H1 (cell line): ENCODE measurements at regions not wholly inside any gene's neighbourhood (a gene's known extent, or its start where the extent isn't known, plus 50 kb on each side); places are given as distances from the start of the nearest gene placed in this dataset.

Experiments
- CTCF ChIA-PET: fragments of 300-600 bp; sonication (Branson Sonifier 250); formaldehyde crosslinking; loops from one replicate; lab custom pipeline; 2021; ENCODE audit not compliant: partially characterized antibody; lab: Charles Lee
- POLR2A ChIA-PET: fragments of 300-600 bp; sonication (Branson Sonifier 250); formaldehyde crosslinking; loops from one replicate; lab custom pipeline; 2021; ENCODE audit warnings: inconsistent platforms; ENCODE audit not compliant: partially characterized antibody; lab: Charles Lee
- DNase-seq, 2 experiments: peaks; one replicate each; pipeline versions ENCODE4 v3.0.0 to v3.0.0-alpha.2; 2010 to 2022; ENCODE audit warnings: low spot score in 2 of 2, low read depth in 1 of 2, mixed read lengths in 1 of 2
- FAIRE-seq: peaks from 2 replicates; lab custom pipeline; 2011; peaks lifted over from hg19 to GRCh38; lab: Jason Lieb, UNC
- H2AFZ ChIP-seq: 2 replicates; pipeline ENCODE4 v1.8.1; 2012; ENCODE audit warnings: low read length, inconsistent platforms
- H2AK5ac ChIP-seq: 2 replicates; pipeline ENCODE4 v1.6.1; 2013; ENCODE audit warnings: low read depth, low read length
- H2BK120ac ChIP-seq: replicated peaks from 2 replicates; pipeline ENCODE3; 2013; ENCODE audit warnings: low read depth, low read length, inconsistent platforms
- H2BK12ac ChIP-seq: 2 replicates; pipeline ENCODE4 v1.6.1; 2013; ENCODE audit warnings: low read depth, low read length
- H2BK15ac ChIP-seq: 2 replicates; pipeline ENCODE4 v1.6.1; 2013; ENCODE audit warnings: low read length
- H2BK20ac ChIP-seq: 2 replicates; pipeline ENCODE4 v1.6.1; 2013; ENCODE audit warnings: low read length
- H2BK5ac ChIP-seq: 2 replicates; pipeline ENCODE4 v1.6.1; 2013; ENCODE audit warnings: low read depth, low read length
- H3K14ac ChIP-seq: 2 replicates; pipeline ENCODE4 v1.6.1; 2013; ENCODE audit warnings: inconsistent platforms; ENCODE audit not compliant: insufficient read length
- H3K18ac ChIP-seq: 2 replicates; pipeline ENCODE4 v1.6.1; 2013; ENCODE audit warnings: low read length; ENCODE audit errors: extremely low read depth
- H3K23ac ChIP-seq: 2 replicates; pipeline ENCODE4 v1.6.1; 2013; ENCODE audit warnings: inconsistent platforms; ENCODE audit not compliant: insufficient read length
- H3K23me2 ChIP-seq: 2 replicates; pipeline ENCODE4 v1.6.1; 2013; ENCODE audit warnings: low read depth, low read length
- H3K27ac ChIP-seq: 2 replicates; pipeline ENCODE4 v1.6.1; 2011; ENCODE audit warnings: low read depth, low read length, inconsistent platforms
- H3K27me3 ChIP-seq, 4 experiments: replicated peaks in 1 of 4; 1 replicate in 1 of 4; 2 replicates in 3 of 4; pipeline versions ENCODE4 v1.6.1 to v1.8.1; 2011 to 2013; ENCODE audit warnings: low read length in 3 of 4, mild to moderate bottlenecking in 3 of 4, inconsistent platforms in 2 of 4, mixed read lengths in 2 of 4, moderate library complexity in 1 of 4; ENCODE audit not compliant: control insufficient read depth in 3 of 4, insufficient read depth in 3 of 4; ENCODE audit errors: extremely low read depth in 1 of 4
- H3K36me3 ChIP-seq, 4 experiments: 2 replicates each; pipeline versions ENCODE4 v1.6.1 to v1.8.1; 2011 to 2013; ENCODE audit warnings: mild to moderate bottlenecking in 4 of 4, low read length in 3 of 4, moderate library complexity in 2 of 4, control low read depth in 1 of 4, inconsistent platforms in 1 of 4; ENCODE audit not compliant: insufficient read depth in 4 of 4, control insufficient read depth in 2 of 4
- H3K4ac ChIP-seq: replicated peaks from 2 replicates; pipeline ENCODE3; 2013; ENCODE audit warnings: low read length, low read depth, mixed read lengths, inconsistent platforms; ENCODE audit not compliant: insufficient read length
- H3K4me1 ChIP-seq, 4 experiments: replicated peaks in 1 of 4; 1 replicate in 1 of 4; 2 replicates in 3 of 4; pipeline versions ENCODE4 v1.6.1 to v1.8.1; 2011 to 2013; ENCODE audit warnings: low read length in 3 of 4, inconsistent platforms in 2 of 4, mixed read lengths in 1 of 4; ENCODE audit not compliant: insufficient read depth in 4 of 4, control insufficient read depth in 3 of 4
- H3K4me2 ChIP-seq, 2 experiments: 2 replicates each; pipeline versions ENCODE4 v1.6.1 to v1.8.1; 2011 to 2013; ENCODE audit warnings: low read depth in 2 of 2, low read length in 2 of 2, control low read depth in 1 of 2, inconsistent platforms in 1 of 2, mild to moderate bottlenecking in 1 of 2; ENCODE audit not compliant: insufficient read depth in 1 of 2
- H3K4me3 ChIP-seq, 4 experiments: fragments of 200-600, 300-600 bp in 1 of 4; sonication (generic), shearing (Covaris generic), sonication (Bioruptor Twin) in 1 of 4; 2 replicates each; pipeline versions ENCODE4 v1.5.1 to v1.8.1; 2011 to 2016; ENCODE audit warnings: low read length in 4 of 4, low read depth in 3 of 4, control low read depth in 2 of 4, inconsistent platforms in 2 of 4, mild to moderate bottlenecking in 2 of 4, mixed read lengths in 1 of 4, moderate library complexity in 1 of 4; ENCODE audit not compliant: insufficient read depth in 2 of 4; ENCODE audit errors: extremely low read depth in 1 of 4
- H3K56ac ChIP-seq: replicated peaks from 2 replicates; pipeline ENCODE3; 2013; ENCODE audit warnings: low read depth, mild to moderate bottlenecking, mixed read lengths, low read length, inconsistent platforms; ENCODE audit not compliant: insufficient read length
- H3K79me1 ChIP-seq: 2 replicates; pipeline ENCODE4 v1.6.1; 2013; ENCODE audit warnings: low read depth, low read length, control low read depth
- H3K79me2 ChIP-seq, 2 experiments: 2 replicates each; pipeline versions ENCODE4 v1.6.1 to v1.8.1; 2012 to 2013; ENCODE audit warnings: low read length in 2 of 2, mild to moderate bottlenecking in 2 of 2, inconsistent platforms in 1 of 2; ENCODE audit not compliant: insufficient read depth in 2 of 2, control insufficient read depth in 1 of 2
- H3K9ac ChIP-seq, 4 experiments: replicated peaks in 1 of 4; 1 replicate in 1 of 4; 2 replicates in 3 of 4; pipeline versions ENCODE4 v1.6.1 to v1.8.1; 2011 to 2013; ENCODE audit warnings: low read depth in 3 of 4, low read length in 3 of 4, control low read depth in 2 of 4, mild to moderate bottlenecking in 2 of 4, moderate library complexity in 2 of 4, inconsistent platforms in 1 of 4; ENCODE audit errors: extremely low read depth in 1 of 4
- H3K9me3 ChIP-seq, 2 experiments: 2 replicates each; pipeline versions ENCODE4 v1.6.1 to v1.8.1; 2012 to 2013; ENCODE audit warnings: mild to moderate bottlenecking in 2 of 2, moderate library complexity in 2 of 2, control low read depth in 1 of 2, inconsistent platforms in 1 of 2, low read depth in 1 of 2, low read length in 1 of 2, mixed read lengths in 1 of 2; ENCODE audit not compliant: insufficient read depth in 2 of 2
- H4K20me1 ChIP-seq, 2 experiments: replicated peaks in 1 of 2; 2 replicates each; pipeline versions ENCODE3 to v1.8.1; 2011 to 2013; ENCODE audit warnings: inconsistent platforms in 2 of 2, low read length in 2 of 2, mild to moderate bottlenecking in 1 of 2; ENCODE audit not compliant: insufficient read depth in 2 of 2, control insufficient read depth in 1 of 2
- H4K5ac ChIP-seq: 2 replicates; pipeline ENCODE4 v1.6.1; 2013; ENCODE audit warnings: low read length, low read depth, mixed read lengths, inconsistent platforms; ENCODE audit not compliant: insufficient read length
- H4K8ac ChIP-seq: 2 replicates; pipeline ENCODE4 v1.8.0; 2013; ENCODE audit warnings: mild to moderate bottlenecking, moderate library complexity, low read length, inconsistent platforms; ENCODE audit not compliant: insufficient read depth; ENCODE audit errors: extremely low read depth
- H4K91ac ChIP-seq: replicated peaks from 2 replicates; pipeline ENCODE3; 2013; ENCODE audit warnings: low read length, mixed read lengths, inconsistent platforms; ENCODE audit not compliant: insufficient read length
- ATF2 ChIP-seq: IDR thresholded peaks from 2 replicates; pipeline ENCODE4 v1.6.1; 2012; ENCODE audit warnings: low read length, inconsistent platforms
- CEBPB ChIP-seq: IDR thresholded peaks from 2 replicates; pipeline ENCODE4 v1.6.1; 2012; ENCODE audit warnings: low read depth, low read length
- CREB1 ChIP-seq: IDR thresholded peaks from 2 replicates; pipeline ENCODE4 v1.6.1; 2012; ENCODE audit warnings: inconsistent platforms
- EGR1 ChIP-seq: IDR thresholded peaks from 2 replicates; pipeline ENCODE4 v1.6.1; 2011; ENCODE audit warnings: low read depth, low read length, borderline replicate concordance
- GTF2F1 ChIP-seq: IDR thresholded peaks from 2 replicates; pipeline ENCODE4 v1.6.1; 2012; ENCODE audit warnings: low read depth, low read length, improper control_type of control experiment, borderline replicate concordance
- NANOG ChIP-seq: IDR thresholded peaks from 2 replicates; pipeline ENCODE4 v1.6.1; 2011; ENCODE audit warnings: low read length, low read depth, mild to moderate bottlenecking, inconsistent platforms; ENCODE audit not compliant: insufficient read depth, poor library complexity, severe bottlenecking
- RBBP5 ChIP-seq: IDR thresholded peaks from 2 replicates; pipeline ENCODE4 v1.7.1; 2012; ENCODE audit warnings: low read depth, mild to moderate bottlenecking, inconsistent platforms, low read length, moderate library complexity, borderline replicate concordance
- RFX5 ChIP-seq: IDR thresholded peaks from 2 replicates; pipeline ENCODE4 v1.6.1; 2011; ENCODE audit warnings: low read depth, low read length, improper control_type of control experiment, borderline replicate concordance
- SAP30 ChIP-seq: fragments of 300-600 bp; sonication (generic); IDR thresholded peaks from 2 replicates; pipeline ENCODE4 v1.7.1; 2012; ENCODE audit warnings: low read length, moderate library complexity, mild to moderate bottlenecking, inconsistent platforms; ENCODE audit not compliant: insufficient read depth, insufficient replicate concordance
- SP2 ChIP-seq: IDR thresholded peaks from 2 replicates; pipeline ENCODE4 v1.6.1; 2012; ENCODE audit warnings: mild to moderate bottlenecking, low read length, inconsistent platforms
- SUZ12 ChIP-seq: fragments of 200-600 bp; sonication (generic); IDR thresholded peaks from 2 replicates; pipeline ENCODE4 v1.6.1; 2012; ENCODE audit warnings: mild to moderate bottlenecking, inconsistent platforms, low read length, moderate library complexity, mixed read lengths
- WGBS, 2 experiments: shearing (Covaris generic) in 1 of 2; methylation state at CpG; one replicate each; pipeline versions ENCODE4 v1.1.6 to v1.1.7; 2013 to 2015; ENCODE audit warnings: low lambda C conversion rate in 2 of 2, mixed read lengths in 2 of 2, inconsistent platforms in 1 of 2, low coverage in 1 of 2, missing lambda C conversion rate in 1 of 2; ENCODE audit not compliant: insufficient replicate concordance in 2 of 2, insufficient coverage in 1 of 2, insufficient read length in 1 of 2; ENCODE audit errors: extremely low coverage in 1 of 2, missing lambda C conversion rate in 1 of 2; 5-methylcytosine and 5-hydroxymethylcytosine counted together

- H3K14ac ChIP-seq, result no peak overlapping the region
- H3K23me2 ChIP-seq, result no peaks in the 10 kb centered on the region
- peak overlapping the region; percentile 73 for H4K91ac ChIP-seq
- peaks cover 0 to 7% (median 1%) of the 10 kb centered on the region in 4 experiments; a peak in 2 of 7 replicates for H3K4me1 ChIP-seq
- H3K27ac ChIP-seq, result no peak overlapping the region
- no peak overlapping the region for H3K18ac ChIP-seq
- H3K4me3 ChIP-seq, result no peak overlapping the region
- no peak overlapping the region for H3K56ac ChIP-seq
- no peaks in the 10 kb centered on the region for H4K20me1 ChIP-seq
- H3K9me3 ChIP-seq, result peaks cover 4 to 9% of the 10 kb centered on the region in 2 experiments
- H3K4me2 ChIP-seq, result no peak overlapping the region
- no peak overlapping the region for H2BK12ac ChIP-seq
- peaks cover 0 to 2% (median 0%) of the 10 kb centered on the region in 4 experiments; a peak in 1 of 7 replicates for H3K27me3 ChIP-seq
- H2BK15ac ChIP-seq, result no peak overlapping the region
- 90% methylated on average over 15 of the region's 15 CpGs; no CpG with 5 or more reads in 1 of the 2 experiments for WGBS, 2 experiments
- no peak overlapping the region for H2BK5ac ChIP-seq
- H3K79me1 ChIP-seq, result no peaks in the 10 kb centered on the region
- H4K8ac ChIP-seq, result no peak overlapping the region
- no peak overlapping the region for H2AFZ ChIP-seq
- H4K5ac ChIP-seq, result no peak overlapping the region
- H3K4ac ChIP-seq, result no peak overlapping the region
- H3K23ac ChIP-seq, result no peak overlapping the region
- ChIA-PET POLR2A (no interaction called here), CTCF (no interaction called here)
- H3K79me2 ChIP-seq, result no peaks in the 10 kb centered on the region
- no peak overlapping the region for H3K9ac ChIP-seq
- DNase-seq (no peak), FAIRE-seq (no peak)
- H3K36me3 ChIP-seq, result peaks cover 0 to 5% (median 0%) of the 10 kb centered on the region in 4 experiments; a peak in 2 of 8 replicates
- no peak overlapping the region for H2AK5ac ChIP-seq
- H2BK20ac ChIP-seq, result no peak overlapping the region
- H2BK120ac ChIP-seq, result no peak overlapping the region
- no peak for TF ChIP-seq GTF2F1
- TF ChIP-seq SAP30, result no peak
- no peak for TF ChIP-seq RFX5
- no peak for TF ChIP-seq RBBP5
- no peak for TF ChIP-seq ATF2
- TF ChIP-seq SUZ12, result no peak
- no peak for TF ChIP-seq EGR1
- no peak for TF ChIP-seq NANOG
- no peak for TF ChIP-seq CEBPB
- no peak for TF ChIP-seq CREB1
- no peak for TF ChIP-seq SP2
These were observed 344.7 kb upstream of the PABPC4L start for GRCh38 chr4:134546279-134546678.
